ENCODE measurements at regions not wholly inside any gene's neighbourhood (a gene's known extent, or its start where the extent isn't known, plus 50 kb on each side); places are given as distances from the start of the nearest gene placed in this dataset.
A peak's percentile ranks its signal among the peaks of the same experiment; 100 is the strongest.

- DNase-seq (ENCODE audit: low read depth): peak; percentile 12
Measured at GRCh38 chr13:73465617-73465971, 406.8 kb downstream of the KLF5 start.

DNA sequence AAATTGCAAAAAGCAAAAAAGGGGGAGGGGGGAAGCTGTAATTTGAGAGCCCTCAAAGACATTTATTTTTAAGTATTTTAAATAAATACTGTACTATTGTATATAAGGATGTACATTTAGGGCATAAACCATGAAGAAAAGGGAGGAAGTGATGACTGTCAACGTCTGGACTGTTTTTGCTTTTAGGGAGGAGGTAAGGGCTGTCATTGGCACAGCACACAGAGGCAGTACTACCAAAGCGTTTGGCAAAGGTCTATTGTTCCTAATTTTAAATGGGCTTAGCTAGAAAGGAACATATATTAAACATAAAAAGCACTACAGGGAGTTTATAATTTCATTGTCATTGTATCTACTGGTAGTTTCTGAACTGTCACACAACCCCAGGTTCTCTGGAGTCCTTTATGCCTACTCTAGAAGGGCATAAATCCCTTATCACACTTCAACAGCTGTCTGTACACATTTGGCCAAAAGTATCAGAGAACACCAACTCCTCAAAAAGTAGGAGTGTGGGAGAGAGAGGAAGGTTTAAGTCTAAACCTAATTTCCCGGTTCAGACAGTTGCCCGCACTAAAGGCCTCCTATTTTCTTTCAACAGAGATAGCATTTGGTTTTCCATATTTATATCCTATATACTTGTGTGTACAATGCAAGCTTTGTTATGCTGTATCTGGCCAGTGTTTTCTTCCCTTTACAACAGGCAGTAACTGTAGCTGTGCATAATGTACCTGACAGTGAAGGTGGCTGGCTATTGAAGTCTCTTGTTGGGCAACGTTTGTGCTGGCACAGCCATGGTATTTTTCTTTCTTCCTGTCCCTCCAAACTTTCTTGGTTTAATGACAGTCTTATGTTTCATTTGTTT lies 406.2 kb downstream of the KLF5 start:
- DNase-seq (ENCODE audit: low read depth): no peak

- DNase-seq (ENCODE audit: low read depth): no peak
Measured at GRCh38 chr13:73462241-73462640, 403.4 kb downstream of the KLF5 start.

GRCh38 chr13:73451221-73452029 lies 392.6 kb downstream of the KLF5 start:
- DNase-seq (ENCODE audit: low read depth): no peak

- DNase-seq (ENCODE audit: low read depth): no peak
Measured at GRCh38 chr13:73450583-73450982, 391.8 kb downstream of the KLF5 start.

DNA sequence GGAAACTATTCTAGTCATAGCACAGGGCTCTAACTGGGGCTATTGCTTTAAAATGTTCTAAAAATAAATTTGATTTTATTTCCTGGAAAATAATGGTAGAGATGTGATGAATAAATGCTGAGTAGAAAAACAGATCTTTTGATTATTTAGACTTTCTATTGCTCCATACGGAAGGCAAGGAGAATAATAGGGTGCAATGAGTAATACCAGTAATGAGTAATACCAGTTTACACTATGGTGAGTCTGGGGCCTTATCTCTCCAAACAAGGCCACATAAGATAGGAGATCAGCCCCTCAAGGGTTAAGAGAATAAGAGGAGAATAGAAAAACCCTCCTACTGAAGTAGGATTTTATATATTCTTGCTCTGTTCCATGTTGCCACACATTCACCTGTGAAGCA lies 390.4 kb downstream of the KLF5 start:
- DNase-seq (ENCODE audit: low read depth): no peak

GRCh38 chr13:73440296-73440895 lies 381.6 kb downstream of the KLF5 start:
- DNase-seq (ENCODE audit: low read depth): no peak

DNA sequence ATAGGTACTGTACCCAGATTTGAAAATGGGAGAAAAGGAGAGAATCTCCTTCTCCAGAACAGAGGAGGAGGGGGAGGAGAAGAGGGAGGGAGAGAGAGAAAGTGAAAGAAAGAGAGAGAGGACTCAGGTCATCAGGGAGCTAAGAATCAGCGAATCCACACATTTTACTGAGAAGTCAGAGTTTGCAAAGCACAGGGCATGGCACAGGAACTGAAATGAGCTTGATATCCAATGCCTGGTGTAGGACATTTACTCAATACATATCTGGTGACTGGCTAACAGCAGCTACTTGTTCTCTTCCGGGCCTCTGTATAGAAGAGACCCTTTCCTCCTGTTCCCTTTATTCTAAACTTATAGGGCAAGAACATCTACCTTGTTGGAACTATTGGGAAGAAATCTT lies 375.1 kb downstream of the KLF5 start:
- no peak for DNase-seq (ENCODE audit: low read depth)

GRCh38 chr13:73433458-73433857 lies 374.7 kb downstream of the KLF5 start:
- no peak for DNase-seq (ENCODE audit: low read depth)

GRCh38 chr13:73429701-73430100 lies 370.9 kb downstream of the KLF5 start:
- no peak for DNase-seq (ENCODE audit: low read depth)

DNA sequence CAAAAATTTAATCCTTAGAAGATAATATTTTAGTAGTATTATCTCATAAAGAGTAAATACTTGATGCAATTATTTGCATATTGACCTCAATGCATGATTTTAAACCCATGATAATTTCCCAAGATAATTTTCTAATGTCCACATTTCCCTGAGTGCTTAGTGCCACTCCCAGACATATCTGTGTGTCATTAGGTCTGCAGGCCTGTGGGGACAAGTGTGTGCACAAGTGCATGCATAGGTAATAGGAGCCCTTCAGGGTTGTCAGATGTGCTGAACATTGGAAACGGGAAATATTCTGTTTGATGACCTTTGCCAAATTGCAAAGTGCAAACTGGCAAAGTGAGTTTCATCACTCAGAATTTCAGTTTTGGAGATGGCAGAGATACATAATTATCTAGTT lies 369.9 kb downstream of the KLF5 start:
- DNase-seq (ENCODE audit: low read depth): no peak

GRCh38 chr13:73428137-73428536 lies 369.3 kb downstream of the KLF5 start:
- peak; percentile 43 for DNase-seq (ENCODE audit: low read depth)

DNA sequence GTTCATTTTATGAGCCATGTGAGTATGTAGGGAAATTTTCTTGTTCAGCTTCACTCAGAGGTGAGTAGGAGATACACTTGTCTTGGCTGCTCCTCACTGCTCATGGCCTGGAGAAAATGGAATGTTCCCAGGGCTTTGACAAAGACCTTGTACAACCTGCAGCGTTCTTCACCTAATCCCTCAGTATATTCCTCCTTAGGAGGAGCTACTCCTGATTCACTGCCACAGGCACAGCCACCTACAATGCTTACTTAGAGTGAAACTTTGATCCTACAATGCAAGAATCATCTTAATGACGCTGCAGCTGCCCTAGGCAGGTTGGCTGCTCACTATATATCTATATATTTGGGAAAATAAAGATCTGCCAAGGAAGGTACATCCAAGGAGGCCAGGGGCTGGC lies 364.2 kb downstream of the KLF5 start:
- DNase-seq (ENCODE audit: low read depth): no peak

- no peak for DNase-seq (ENCODE audit: low read depth)
Measured at GRCh38 chr13:73421310-73421912, 362.6 kb downstream of the KLF5 start.

GRCh38 chr13:73419186-73419585 lies 360.4 kb downstream of the KLF5 start:
- DNase-seq (ENCODE audit: low read depth): no peak

- DNase-seq (ENCODE audit: low read depth): no peak
Measured at GRCh38 chr13:73417012-73417615, 358.3 kb downstream of the KLF5 start.

DNA sequence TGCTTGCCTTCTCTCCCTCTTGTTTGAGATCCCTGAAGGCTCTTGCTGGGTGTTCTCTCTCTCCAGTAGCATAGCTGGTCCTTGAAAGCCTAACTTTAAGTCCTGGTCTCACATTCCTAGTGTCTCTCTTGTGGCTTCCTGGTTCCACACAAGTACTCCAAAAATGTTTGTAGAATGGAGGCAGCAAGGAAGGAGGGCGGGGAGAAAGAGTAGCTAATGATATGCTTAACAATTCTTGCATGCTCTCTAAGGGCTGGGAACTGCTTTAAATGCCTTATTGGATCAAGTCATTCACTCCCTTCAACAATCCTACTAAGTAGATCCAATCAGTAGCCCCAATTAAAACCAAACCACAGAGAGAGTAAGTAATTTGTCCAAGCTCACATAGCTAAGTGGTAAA lies 357.3 kb downstream of the KLF5 start:
- DNase-seq (ENCODE audit: low read depth): no peak

DNA sequence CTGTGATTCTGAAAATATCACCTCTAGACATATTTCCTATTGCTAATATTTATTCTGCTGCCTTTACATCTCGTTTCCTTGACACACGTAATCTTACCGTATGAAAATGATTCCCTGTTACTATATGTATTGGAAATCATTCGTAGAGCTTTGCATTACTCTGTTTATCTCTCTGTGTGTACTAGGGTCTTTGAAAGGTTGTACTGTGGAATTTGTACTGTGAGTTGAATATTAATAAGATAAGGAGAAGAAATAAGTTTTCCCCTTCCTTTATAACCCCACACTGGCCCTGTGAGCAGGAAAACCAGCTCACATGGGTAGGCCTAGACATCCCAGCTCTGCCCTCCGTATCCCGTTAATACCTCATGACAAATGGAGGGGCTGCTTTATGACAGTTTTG lies 354.9 kb downstream of the KLF5 start:
- no peak for DNase-seq (ENCODE audit: low read depth)

DNA sequence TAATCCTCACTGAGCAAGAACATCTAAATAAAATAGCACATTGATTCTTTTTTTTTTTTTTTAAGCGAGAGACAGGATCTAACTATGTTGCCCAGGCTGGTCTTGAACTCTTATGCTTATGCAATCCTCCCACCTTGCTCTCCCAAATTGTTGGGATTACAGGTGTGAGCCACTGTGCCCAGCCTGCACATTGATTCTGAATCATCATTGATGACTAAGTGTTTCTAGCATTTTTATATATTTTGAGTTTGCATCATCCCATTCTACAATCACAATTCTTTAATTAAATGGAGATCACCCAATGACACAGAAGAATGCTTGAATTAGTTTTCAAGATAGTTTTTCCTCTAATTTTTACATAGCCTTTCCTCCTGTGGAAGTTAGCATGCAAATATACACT lies 354.1 kb downstream of the KLF5 start:
- DNase-seq (ENCODE audit: low read depth): no peak

DNA sequence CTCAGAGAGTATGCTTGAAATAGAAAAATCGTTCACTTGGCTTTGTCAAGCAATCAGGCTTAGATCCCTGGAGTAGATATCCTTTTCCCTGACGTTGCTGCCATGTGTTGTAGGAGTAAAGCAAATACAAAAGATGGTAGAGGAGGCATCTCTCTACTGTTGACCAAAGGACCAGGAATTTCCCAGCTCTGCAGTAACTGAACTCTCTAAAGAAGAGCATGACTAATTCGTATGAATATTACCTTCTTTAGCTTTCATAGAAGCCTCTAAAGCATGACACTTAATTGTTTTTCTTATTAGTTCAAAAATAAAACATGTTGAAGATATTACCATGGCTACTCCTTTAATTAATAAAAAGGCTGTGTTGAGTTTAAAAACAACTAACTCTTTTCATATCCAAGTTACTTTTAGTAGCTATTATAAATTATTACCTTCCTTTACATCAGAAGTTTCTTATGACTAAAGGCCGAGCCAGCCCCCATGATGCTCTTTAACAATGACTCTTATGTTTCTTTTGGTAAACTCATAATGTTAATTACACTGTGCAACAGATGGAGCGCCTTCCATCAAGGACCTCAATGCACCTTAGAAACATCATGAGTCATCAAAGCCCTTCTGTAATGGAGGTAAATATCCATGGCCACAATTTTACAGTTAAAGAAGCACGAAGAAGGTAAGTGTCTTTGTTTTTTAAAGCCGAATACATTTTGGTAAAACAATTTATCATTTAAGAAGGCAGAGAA lies 352.4 kb downstream of the KLF5 start:
- peak; percentile 11 for DNase-seq (ENCODE audit: low read depth)

DNA sequence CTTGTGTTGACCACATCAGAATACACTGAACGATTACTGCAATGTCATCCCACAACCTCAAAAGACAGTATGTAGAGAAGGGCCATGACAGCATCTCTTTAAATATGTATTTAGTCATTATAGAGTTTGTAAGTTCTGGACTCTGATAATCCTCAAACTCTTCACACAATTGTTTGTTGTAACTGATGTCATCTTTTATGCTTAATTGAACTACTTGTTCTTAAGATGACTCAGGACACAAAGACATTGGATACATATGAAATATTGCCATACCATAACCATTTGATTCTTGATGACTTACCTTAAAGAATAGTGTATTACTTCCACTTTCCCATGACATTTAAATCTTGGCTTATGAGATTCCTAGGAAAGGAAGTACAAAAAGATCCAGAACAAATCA lies 347.6 kb downstream of the KLF5 start:
- DNase-seq (ENCODE audit: low read depth): no peak

Measured in RPMI7951 (cell line).